SH-SY5Y (cell line): ENCODE measurements at regions not wholly inside any gene's neighbourhood (a gene's known extent, or its start where the extent isn't known, plus 50 kb on each side); places are given as distances from the start of the nearest gene placed in this dataset.

ENCODE experiments used
- GATA2 ChIP-seq: IDR thresholded peaks from 2 replicates; pipeline ENCODE4 v1.6.1; 2011; ENCODE audit warnings: mild to moderate bottlenecking, low read depth, low read length
- GATA3 ChIP-seq: IDR thresholded peaks from 2 replicates; pipeline ENCODE4 v1.6.1; 2011; ENCODE audit warnings: low read depth, mild to moderate bottlenecking, low read length, moderate library complexity

GRCh38 chr13:22031702-22032286 is 360.9 kb downstream of the FGF9 start:
- TF ChIP-seq GATA2 (no peak), GATA3 (no peak)

DNA sequence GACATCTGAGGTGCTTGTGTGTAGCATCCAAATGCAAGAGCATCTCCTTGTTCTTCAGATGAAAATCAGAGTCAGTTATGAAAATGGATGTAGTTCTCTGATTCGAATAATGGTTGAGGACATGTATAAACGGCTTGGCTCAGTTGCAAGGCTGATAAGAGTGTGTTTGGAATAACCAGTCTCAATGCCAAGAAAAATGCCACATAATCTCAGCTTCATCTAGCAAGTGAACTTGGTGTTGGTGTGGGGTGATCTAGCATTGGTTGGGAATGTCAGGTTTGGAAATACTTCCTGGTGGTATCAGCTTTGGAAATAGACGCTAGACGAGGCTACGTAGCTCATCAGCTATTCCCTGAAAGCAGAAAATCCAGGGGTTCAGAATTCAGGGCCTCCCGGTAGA is 362.0 kb downstream of the FGF9 start:
- no peak for TF ChIP-seq GATA2
- no peak for TF ChIP-seq GATA3

GRCh38 chr13:22039961-22040360 is 369.1 kb downstream of the FGF9 start:
- no peak for TF ChIP-seq GATA2
- no peak for TF ChIP-seq GATA3

GRCh38 chr13:22040810-22041364 is 370.0 kb downstream of the FGF9 start:
- TF ChIP-seq GATA3 (no peak), GATA2 (no peak)

DNA sequence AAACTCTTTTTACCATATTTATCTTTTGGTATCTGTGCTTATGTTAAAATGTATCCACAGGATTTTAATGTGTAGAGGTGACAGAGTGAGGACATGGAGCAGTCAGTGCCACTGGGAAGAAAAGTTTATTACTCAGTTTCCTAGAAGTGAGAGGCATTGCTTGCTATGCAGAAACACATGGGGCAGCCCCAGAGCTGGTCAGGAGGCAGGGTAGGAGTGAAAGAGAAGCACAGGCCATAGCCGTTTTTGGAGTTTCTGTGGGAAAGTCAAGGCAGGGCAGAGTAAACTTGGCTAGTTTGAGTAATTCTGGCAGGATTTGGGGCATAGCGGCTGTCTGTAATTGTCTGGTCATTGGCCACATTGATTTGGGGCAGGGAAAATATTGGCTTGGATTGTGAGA is 370.9 kb downstream of the FGF9 start:
- TF ChIP-seq GATA3 (no peak), GATA2 (no peak)

DNA sequence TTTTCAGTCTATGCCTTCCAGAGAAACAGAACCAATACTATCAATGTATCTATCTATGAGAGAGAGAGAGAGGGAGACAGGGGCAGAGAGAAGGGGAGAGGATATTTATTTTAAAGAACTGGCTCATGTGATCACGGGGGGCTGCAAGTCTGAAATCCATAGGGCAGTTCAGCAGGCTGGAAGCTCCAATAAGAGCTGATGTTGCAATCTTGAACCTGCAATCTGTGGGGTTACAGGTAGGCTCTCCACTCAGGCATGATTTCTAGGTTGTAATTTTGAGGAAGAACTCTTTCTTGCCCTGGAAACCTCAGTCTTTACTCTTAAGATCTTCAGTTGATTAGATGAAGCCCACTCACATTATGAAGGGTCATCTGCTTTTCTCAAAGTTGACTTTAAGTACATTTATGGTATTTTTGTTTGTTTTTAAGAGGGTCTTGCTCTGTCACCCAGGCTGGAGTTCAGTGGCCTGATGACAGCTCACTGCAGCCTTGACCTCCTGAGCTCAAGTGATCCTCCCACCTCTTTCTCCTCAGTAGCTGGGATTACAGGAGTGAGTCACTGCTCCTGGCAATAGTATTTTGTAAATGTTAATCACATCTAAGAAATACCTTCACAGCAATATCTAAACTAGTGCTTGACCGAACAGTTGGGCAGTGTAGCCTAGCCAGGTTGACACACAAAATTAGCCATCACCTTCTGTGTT is 376.4 kb downstream of the FGF9 start:
- TF ChIP-seq GATA3 (no peak), GATA2 (no peak)

- TF ChIP-seq GATA2 (no peak), GATA3 (no peak)
Measured at GRCh38 chr13:22047785-22048104, 376.9 kb downstream of the FGF9 start.

GRCh38 chr13:22049384-22049783 is 378.5 kb downstream of the FGF9 start:
- TF ChIP-seq GATA2, result no peak
- no peak for TF ChIP-seq GATA3

DNA sequence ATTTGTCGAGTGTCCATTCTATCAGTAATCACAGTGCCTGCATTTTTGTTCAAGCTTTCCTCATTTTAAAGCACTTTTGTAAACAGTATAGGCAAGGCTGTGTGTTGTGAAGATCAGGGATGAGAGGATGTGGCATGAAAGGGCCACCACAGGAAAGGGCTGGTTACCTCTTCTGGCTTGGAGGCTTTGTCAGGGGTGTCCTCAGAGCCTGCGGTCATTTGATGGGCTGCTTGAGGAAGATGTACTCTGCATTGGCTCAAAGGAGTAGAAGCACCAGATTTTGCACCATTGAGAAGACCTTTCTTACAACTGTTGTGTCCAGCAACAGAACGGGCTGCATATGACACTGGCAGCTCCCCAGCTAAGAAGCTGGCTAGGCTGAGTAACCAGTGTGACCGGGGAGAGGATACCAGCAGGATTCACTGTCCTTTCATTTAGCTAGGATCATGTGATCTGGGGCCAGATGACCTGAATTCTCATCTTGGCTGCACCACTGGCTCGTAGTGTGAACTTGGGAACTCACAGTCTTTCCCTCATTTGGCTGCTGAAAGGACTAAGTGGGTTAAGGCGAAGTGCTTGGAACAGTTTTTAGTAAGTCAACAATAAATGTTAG is 380.2 kb downstream of the FGF9 start:
- TF ChIP-seq GATA3 (no peak), GATA2 (no peak)

- TF ChIP-seq GATA3 (no peak), GATA2 (no peak)
Measured at GRCh38 chr13:22053053-22053452, 382.2 kb downstream of the FGF9 start.

DNA sequence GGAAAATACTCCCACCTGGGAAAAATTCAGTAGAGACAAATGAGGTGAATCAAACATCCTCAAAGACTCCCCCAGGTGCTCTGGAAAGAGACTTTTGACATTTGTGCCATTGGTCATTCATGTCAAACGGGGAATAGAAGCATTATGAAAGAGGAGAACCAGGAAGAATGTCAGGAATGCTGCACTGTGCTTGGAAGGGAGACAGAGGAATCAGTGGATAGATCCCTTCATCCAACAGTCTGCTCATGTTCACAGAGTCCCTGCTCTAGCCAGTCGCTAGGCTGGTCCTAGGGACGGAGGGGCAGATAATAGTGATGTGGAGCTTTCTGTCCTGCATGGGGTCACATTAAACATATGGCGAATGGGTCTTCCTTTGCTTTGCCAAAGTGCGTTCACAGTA is 384.4 kb downstream of the FGF9 start:
- TF ChIP-seq GATA2, result no peak
- TF ChIP-seq GATA3, result no peak

DNA sequence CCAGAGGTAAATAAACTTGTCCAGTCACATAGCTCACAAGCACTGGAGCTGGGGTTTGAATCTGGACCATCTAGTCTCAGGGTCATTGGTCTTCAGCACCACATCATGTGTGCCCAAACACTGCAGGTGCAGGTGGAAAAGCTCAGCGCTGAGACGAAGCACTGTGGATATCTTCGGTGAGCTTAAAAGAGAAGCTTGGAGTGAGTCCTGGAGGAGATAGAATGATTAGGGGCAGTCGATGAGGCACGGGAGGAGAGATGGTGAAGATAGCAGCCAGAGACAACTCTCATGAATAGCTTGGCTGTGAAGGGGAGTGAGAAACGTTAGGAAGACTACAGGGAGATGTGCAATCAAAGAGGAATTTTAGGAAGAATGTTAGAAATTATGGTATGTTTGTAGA is 389.3 kb downstream of the FGF9 start:
- TF ChIP-seq GATA2 (no peak), GATA3 (no peak)

- TF ChIP-seq GATA2, result no peak
- no peak for TF ChIP-seq GATA3
Measured at GRCh38 chr13:22061371-22061805, 390.5 kb downstream of the FGF9 start.

DNA sequence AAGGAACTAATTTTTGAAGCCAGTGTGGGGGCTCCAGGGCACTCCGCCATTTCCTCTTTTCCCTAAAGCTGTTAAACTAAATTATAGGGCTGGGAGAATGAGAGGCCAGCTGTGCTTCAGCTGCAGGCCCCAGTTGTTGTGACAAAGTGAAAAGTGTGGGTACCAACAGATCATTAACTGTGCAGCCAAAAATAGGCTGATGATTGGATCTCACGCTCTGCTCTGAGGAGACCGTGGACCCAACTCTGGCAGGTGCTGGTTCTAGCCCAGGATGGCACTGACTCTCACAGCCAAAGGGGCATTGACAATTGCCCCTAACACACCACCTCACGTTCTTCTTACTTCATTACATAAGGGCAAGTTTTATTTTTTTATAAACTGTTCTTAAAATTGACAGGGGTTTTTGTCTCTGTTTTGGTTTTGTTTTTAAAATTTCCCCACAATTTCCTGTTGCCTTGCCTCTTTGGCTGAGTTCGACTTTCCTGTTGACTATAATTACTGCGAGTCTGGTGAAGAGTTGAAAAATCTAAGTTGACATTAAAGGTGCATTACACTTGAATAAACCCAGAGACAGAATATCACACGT is 391.0 kb downstream of the FGF9 start:
- no peak for TF ChIP-seq GATA3
- no peak for TF ChIP-seq GATA2

- TF ChIP-seq GATA3 (no peak), GATA2 (no peak)
Measured at GRCh38 chr13:22062478-22063205, 391.8 kb downstream of the FGF9 start.
